ENCODE measurements at regions not wholly inside any gene's neighbourhood (a gene's known extent, or its start where the extent isn't known, plus 50 kb on each side); places are given as distances from the start of the nearest gene placed in this dataset.

GRCh38 chr2:193810533-193810932 is 1615.8 kb upstream of the TMEFF2 start:
- Histone ChIP-seq H3K4me3 (ENCODE audit: low read length) (no peak overlapping the region), H3K36me3 (replicated peaks; ENCODE audit: insufficient read depth, low read length) (no peaks in the 10 kb centered on the region), H3K27me3 (replicated peaks; ENCODE audit: insufficient read depth, low read length) (no peaks in the 10 kb centered on the region), H3K9me3 (replicated peaks; ENCODE audit: insufficient read depth, low read length) (no peaks in the 10 kb centered on the region), H3F3A (ENCODE audit: insufficient read depth, low read length) (no peaks in the 10 kb centered on the region), H3K4me1 (ENCODE audit: low read length) (no peaks in the 10 kb centered on the region), H3K9ac (ENCODE audit: low read length) (no peak overlapping the region), H4K20me1 (ENCODE audit: insufficient read depth, low read length) (no peaks in the 10 kb centered on the region), H3K79me2 (ENCODE audit: low read length) (no peaks in the 10 kb centered on the region), H3K9me2 (replicated peaks; ENCODE audit: insufficient read depth, low read length) (no peaks in the 10 kb centered on the region), H3K4me2 (ENCODE audit: low read depth, low read length) (no peak overlapping the region), H3K27ac (ENCODE audit: low read length) (no peak overlapping the region), H2AFZ (ENCODE audit: low read length) (no peak overlapping the region)
- peak; percentile 23 for DNase-seq
- TF ChIP-seq CTCF (IDR thresholded peaks at IDR 0.05; ENCODE audit: low read length), result no peak
- no peak for TF ChIP-seq EZH2phosphoT487 (IDR thresholded peaks at IDR 0.05; ENCODE audit: low read length)
- no peak for TF ChIP-seq EZH2 (optimal IDR thresholded peaks at IDR 0.05; ENCODE audit: low read depth, low read length)

- Histone ChIP-seq H3K9me3 (replicated peaks; ENCODE audit: insufficient read depth, low read length) (no peaks in the 10 kb centered on the region), H3K79me2 (ENCODE audit: low read length) (no peaks in the 10 kb centered on the region), H3K4me3 (ENCODE audit: low read length) (no peak overlapping the region), H3K27ac (ENCODE audit: low read length) (no peak overlapping the region), H3K36me3 (replicated peaks; ENCODE audit: insufficient read depth, low read length) (no peaks in the 10 kb centered on the region), H3K4me1 (ENCODE audit: low read length) (no peaks in the 10 kb centered on the region), H3F3A (ENCODE audit: insufficient read depth, low read length) (no peaks in the 10 kb centered on the region), H3K27me3 (replicated peaks; ENCODE audit: insufficient read depth, low read length) (no peaks in the 10 kb centered on the region), H3K9me2 (replicated peaks; ENCODE audit: insufficient read depth, low read length) (no peaks in the 10 kb centered on the region), H3K4me2 (ENCODE audit: low read depth, low read length) (no peak overlapping the region), H2AFZ (ENCODE audit: low read length) (no peak overlapping the region), H3K9ac (ENCODE audit: low read length) (no peak overlapping the region), H4K20me1 (ENCODE audit: insufficient read depth, low read length) (no peaks in the 10 kb centered on the region)
- no peak for DNase-seq
- TF ChIP-seq EZH2 (optimal IDR thresholded peaks at IDR 0.05; ENCODE audit: low read depth, low read length) (no peak), EZH2phosphoT487 (IDR thresholded peaks at IDR 0.05; ENCODE audit: low read length) (no peak), CTCF (IDR thresholded peaks at IDR 0.05; ENCODE audit: low read length) (no peak)
Observed at GRCh38 chr2:193808877-193809276, 1614.1 kb upstream of the TMEFF2 start.

GRCh38 chr2:193806088-193806774 is 1611.5 kb upstream of the TMEFF2 start:
- no peak for DNase-seq
- H3K9ac ChIP-seq (ENCODE audit: low read length), result no peak overlapping the region
- H3K79me2 ChIP-seq (ENCODE audit: low read length), result no peaks in the 10 kb centered on the region
- H3F3A ChIP-seq (ENCODE audit: insufficient read depth, low read length), result no peaks in the 10 kb centered on the region
- no peak overlapping the region for H2AFZ ChIP-seq (ENCODE audit: low read length)
- H3K9me2 ChIP-seq (replicated peaks; ENCODE audit: insufficient read depth, low read length), result no peaks in the 10 kb centered on the region
- H3K4me1 ChIP-seq (ENCODE audit: low read length), result no peaks in the 10 kb centered on the region
- TF ChIP-seq CTCF (IDR thresholded peaks at IDR 0.05; ENCODE audit: low read length) (no peak), EZH2phosphoT487 (IDR thresholded peaks at IDR 0.05; ENCODE audit: low read length) (no peak)
- no peaks in the 10 kb centered on the region for H4K20me1 ChIP-seq (ENCODE audit: insufficient read depth, low read length)
- H3K4me2 ChIP-seq (ENCODE audit: low read depth, low read length), result no peak overlapping the region
- no peak overlapping the region for H3K27ac ChIP-seq (ENCODE audit: low read length)
- no peaks in the 10 kb centered on the region for H3K27me3 ChIP-seq (replicated peaks; ENCODE audit: insufficient read depth, low read length)
- no peaks in the 10 kb centered on the region for H3K9me3 ChIP-seq (replicated peaks; ENCODE audit: insufficient read depth, low read length)
- H3K36me3 ChIP-seq (replicated peaks; ENCODE audit: insufficient read depth, low read length), result no peaks in the 10 kb centered on the region
- no peak overlapping the region for H3K4me3 ChIP-seq (ENCODE audit: low read length)
